H9 (cell line): ENCODE measurements at regions not wholly inside any gene's neighbourhood (a gene's known extent, or its start where the extent isn't known, plus 50 kb on each side); places are given as distances from the start of the nearest gene placed in this dataset.

Experiments
- DNase-seq: peaks from one replicate; pipeline ENCODE4 v3.0.0-alpha.2; 2017
- H2AFZ ChIP-seq: one replicate; pipeline ENCODE4 v1.6.1; 2013; ENCODE audit warnings: mild to moderate bottlenecking, low read length, control low read depth, moderate library complexity
- H2AK5ac ChIP-seq: 2 replicates; pipeline ENCODE4 v1.6.1; 2013; ENCODE audit warnings: low read length, control low read depth, mixed read lengths; ENCODE audit not compliant: insufficient read length
- H2BK120ac ChIP-seq: one replicate; pipeline ENCODE4 v1.6.1; 2013; ENCODE audit warnings: low read depth, mild to moderate bottlenecking, low read length, control low read depth, inconsistent platforms; ENCODE audit not compliant: poor library complexity, severe bottlenecking
- H2BK12ac ChIP-seq: 2 replicates; pipeline ENCODE4 v1.6.1; 2013; ENCODE audit warnings: low read length, control low read depth, mixed read lengths, low read depth; ENCODE audit not compliant: insufficient read length
- H2BK15ac ChIP-seq: 2 replicates; pipeline ENCODE4 v1.6.1; 2013; ENCODE audit warnings: low read depth, low read length, control low read depth
- H2BK20ac ChIP-seq: one replicate; pipeline ENCODE4 v1.6.1; 2013; ENCODE audit warnings: low read depth, mild to moderate bottlenecking, low read length, control low read depth, inconsistent platforms; ENCODE audit not compliant: poor library complexity, severe bottlenecking
- H2BK5ac ChIP-seq: 2 replicates; pipeline ENCODE4 v1.6.1; 2013; ENCODE audit warnings: low read length, control low read depth, mixed read lengths; ENCODE audit not compliant: insufficient read length
- H3K14ac ChIP-seq: 2 replicates; pipeline ENCODE4 v1.6.1; 2013; ENCODE audit warnings: low read length, control low read depth; ENCODE audit not compliant: insufficient read depth
- H3K18ac ChIP-seq: 2 replicates; pipeline ENCODE4 v1.6.1; 2013; ENCODE audit warnings: low read depth, mild to moderate bottlenecking, mixed read lengths, low read length, control low read depth; ENCODE audit not compliant: insufficient read length
- H3K23ac ChIP-seq: 2 replicates; pipeline ENCODE4 v1.6.1; 2013; ENCODE audit warnings: low read length, control low read depth, mixed read lengths, low read depth; ENCODE audit not compliant: insufficient read length
- H3K23me2 ChIP-seq: 2 replicates; pipeline ENCODE4 v1.6.1; 2013; ENCODE audit warnings: low read depth, mild to moderate bottlenecking, mixed read lengths, low read length, control low read depth; ENCODE audit not compliant: insufficient read length, poor library complexity, severe bottlenecking
- H3K27ac ChIP-seq: 2 replicates; pipeline ENCODE4 v1.5.1; 2013; ENCODE audit warnings: low read length, control low read depth, mixed read lengths, low read depth; ENCODE audit not compliant: insufficient read length
- H3K27me3 ChIP-seq: 2 replicates; pipeline ENCODE4 v1.6.1; 2013; ENCODE audit warnings: low read length, control low read depth, inconsistent platforms; ENCODE audit not compliant: insufficient read depth
- H3K4ac ChIP-seq: 2 replicates; pipeline ENCODE4 v1.6.1; 2013; ENCODE audit warnings: low read depth, mild to moderate bottlenecking, control low read depth, inconsistent platforms, low read length, moderate library complexity
- H3K4me1 ChIP-seq: 2 replicates; pipeline ENCODE4 v1.6.1; 2013; ENCODE audit warnings: low read length, control low read depth, inconsistent platforms; ENCODE audit not compliant: insufficient read depth
- H3K4me2 ChIP-seq: 2 replicates; pipeline ENCODE4 v1.6.1; 2013; ENCODE audit warnings: low read length, control low read depth, mixed read lengths; ENCODE audit not compliant: insufficient read length, insufficient read depth
- H3K56ac ChIP-seq: 2 replicates; pipeline ENCODE4 v1.6.1; 2013; ENCODE audit warnings: low read depth, mild to moderate bottlenecking, mixed read lengths, low read length, control low read depth; ENCODE audit not compliant: insufficient read length
- H3K79me1 ChIP-seq: 2 replicates; pipeline ENCODE4 v1.6.1; 2013; ENCODE audit warnings: low read depth, mild to moderate bottlenecking, moderate library complexity, low read length, control low read depth, inconsistent platforms; ENCODE audit not compliant: insufficient read depth, poor library complexity, severe bottlenecking
- H3K79me2 ChIP-seq: 2 replicates; pipeline ENCODE4 v1.6.1; 2013; ENCODE audit warnings: low read length, control low read depth, inconsistent platforms; ENCODE audit not compliant: insufficient read depth
- H3K9ac ChIP-seq: 2 replicates; pipeline ENCODE4 v1.6.1; 2013; ENCODE audit warnings: low read length, control low read depth, mixed read lengths; ENCODE audit not compliant: insufficient read length; ENCODE audit errors: extremely low read depth
- H3K9me3 ChIP-seq: one replicate; pipeline ENCODE4 v1.6.1; 2013; ENCODE audit warnings: low read depth, low read length, inconsistent platforms; ENCODE audit not compliant: control insufficient read depth
- H3T11ph ChIP-seq: one replicate; pipeline ENCODE4 v1.6.1; 2013; ENCODE audit warnings: mild to moderate bottlenecking, low read length, control low read depth, inconsistent platforms
- H4K20me1 ChIP-seq: one replicate; pipeline ENCODE4 v1.6.1; 2013; ENCODE audit not compliant: control insufficient read depth, insufficient read length, insufficient read depth
- H4K5ac ChIP-seq: 2 replicates; pipeline ENCODE4 v1.6.1; 2013; ENCODE audit warnings: low read depth, mild to moderate bottlenecking, mixed read lengths, low read length, control low read depth; ENCODE audit not compliant: insufficient read length
- H4K8ac ChIP-seq: replicated peaks from 2 replicates; pipeline ENCODE4 v1.6.1; 2013; ENCODE audit warnings: low read length, control low read depth, mixed read lengths, low read depth; ENCODE audit not compliant: insufficient read length
- H4K91ac ChIP-seq: 2 replicates; pipeline ENCODE4 v1.6.1; 2013; ENCODE audit warnings: low read depth, mild to moderate bottlenecking, moderate library complexity, mixed read lengths, low read length, control low read depth; ENCODE audit not compliant: insufficient read length
- H3K27ac Mint-ChIP-seq, 3 experiments: 2 replicates in 2 of 3; 3 replicates in 1 of 3; pipeline ENCODE4 v1.8.0; 2020 to 2021; ENCODE audit warnings: mixed read lengths in 3 of 3, mild to moderate bottlenecking in 1 of 3, moderate library complexity in 1 of 3
- H3K27me3 Mint-ChIP-seq: 2 replicates; pipeline ENCODE4 v1.8.0; 2021; ENCODE audit warnings: low read depth, mild to moderate bottlenecking, moderate library complexity, mixed read lengths
- H3K36me3 Mint-ChIP-seq, 3 experiments: 2 replicates in 2 of 3; 3 replicates in 1 of 3; pipeline ENCODE4 v1.8.0; 2020 to 2021; ENCODE audit warnings: low read depth in 3 of 3, mixed read lengths in 3 of 3; ENCODE audit not compliant: insufficient read depth in 1 of 3
- H3K4me1 Mint-ChIP-seq, 2 experiments: 2 replicates each; pipeline ENCODE4 v1.8.0; 2020; ENCODE audit warnings: mixed read lengths in 2 of 2
- H3K4me3 Mint-ChIP-seq, 2 experiments: 2 replicates in 1 of 2; 3 replicates in 1 of 2; pipeline ENCODE4 v1.8.0; 2020 to 2021; ENCODE audit warnings: mild to moderate bottlenecking in 2 of 2, mixed read lengths in 2 of 2, moderate library complexity in 1 of 2
- H3K9me3 Mint-ChIP-seq, 2 experiments: 2 replicates in 1 of 2; 3 replicates in 1 of 2; pipeline ENCODE4 v1.8.0; 2020; ENCODE audit warnings: mild to moderate bottlenecking in 2 of 2, mixed read lengths in 2 of 2, moderate library complexity in 1 of 2
- CTCF ChIP-seq: fragments of 200-600 bp; sonication (generic); conservative IDR thresholded peaks from 3 replicates; pipeline ENCODE4 v1.8.0; 2021; ENCODE audit warnings: antibody characterized with exemption, mild to moderate bottlenecking
- WGBS: extraction: QIAGEN DNeasy Blood & Tissue Kit; methylation state at CpG from one replicate; pipeline ENCODE4 v1.1.7; 2013; ENCODE audit warnings: missing lambda C conversion rate, low lambda C conversion rate, mixed read lengths; ENCODE audit not compliant: insufficient read length; ENCODE audit errors: extremely low coverage; 5-methylcytosine and 5-hydroxymethylcytosine counted together

- Mint-ChIP-seq H3K27ac (no peak overlapping the region), H3K27me3 (peaks cover 29% of the 10 kb centered on the region), H3K4me1 (peaks cover 24 to 33% of the 10 kb centered on the region in 2 experiments), H3K4me3 (no peak overlapping the region), H3K36me3 (no peaks in the 10 kb centered on the region; a peak in 1 of 7 replicates), H3K9me3 (peaks cover 0 to 2% of the 10 kb centered on the region in 2 experiments; a peak in 1 of 5 replicates)
- WGBS = no CpG with 5 or more reads among the region's 2 CpGs
- Histone ChIP-seq H3K27me3 (no peaks in the 10 kb centered on the region; the same call in 1 of the 2 replicates), H3K79me1 (no peaks in the 10 kb centered on the region), H4K20me1 (no peaks in the 10 kb centered on the region), H2AFZ (no peak overlapping the region), H3K79me2 (no peaks in the 10 kb centered on the region), H2BK5ac (no peak overlapping the region), H4K91ac (no peak overlapping the region), H3K56ac (no peak overlapping the region), H2BK120ac (no peak overlapping the region), H3K9me3 (no peaks in the 10 kb centered on the region), H2BK12ac (no peak overlapping the region), H2BK20ac (no peak overlapping the region), H3K23ac (no peak overlapping the region), H2BK15ac (no peak overlapping the region), H4K8ac (no peak overlapping the region), H3K9ac (no peak overlapping the region), H4K5ac (no peak overlapping the region), H3K4me2 (no peak overlapping the region), H3K4me1 (peaks cover 7% of the 10 kb centered on the region; the same call in 1 of the 2 replicates), H3T11ph (no peak overlapping the region), H3K23me2 (peaks cover 3% of the 10 kb centered on the region), H3K14ac (no peak overlapping the region), H2AK5ac (no peak overlapping the region), H3K27ac (no peak overlapping the region), H3K18ac (no peak overlapping the region), H3K4ac (no peak overlapping the region)
- DNase-seq = no peak
- no peak for TF ChIP-seq CTCF
Observed at GRCh38 chr10:31131251-31131650, 99.6 kb upstream of the ZNF438 start.
